DND-41 (cell line): ENCODE measurements at regions not wholly inside any gene's neighbourhood (a gene's known extent, or its start where the extent isn't known, plus 50 kb on each side); places are given as distances from the start of the nearest gene placed in this dataset.

Experiments used
- ATAC-seq: fragments of 200-7000 bp; cut with Tn5 transposase; 3 replicates; pipeline ENCODE4 v1.9.1; 2021; ENCODE audit warnings: low read depth; ENCODE audit not compliant: insufficient read depth
- DNase-seq: peaks from one replicate; pipeline ENCODE4 v3.0.0-alpha.2; 2020
- H2AFZ ChIP-seq: 2 replicates; pipeline ENCODE4 v1.6.0; 2012; ENCODE audit warnings: low read depth, low read length
- H3K27ac ChIP-seq: 2 replicates; pipeline ENCODE4 v1.5.1; 2012; ENCODE audit warnings: low read length, inconsistent platforms
- H3K27me3 ChIP-seq: fragments of 200-600 bp; sonication (generic); 2 replicates; pipeline ENCODE4 v1.6.0; 2012; ENCODE audit warnings: low read length, mild to moderate bottlenecking, inconsistent platforms; ENCODE audit not compliant: insufficient read depth, poor library complexity
- H3K36me3 ChIP-seq: 2 replicates; pipeline ENCODE4 v1.5.1; 2012; ENCODE audit warnings: low read length, inconsistent platforms; ENCODE audit not compliant: insufficient read depth
- H3K4me1 ChIP-seq: 2 replicates; pipeline ENCODE4 v1.5.1; 2012; ENCODE audit warnings: mild to moderate bottlenecking, low read length; ENCODE audit not compliant: insufficient read depth
- H3K4me2 ChIP-seq: 2 replicates; pipeline ENCODE4 v1.6.0; 2012; ENCODE audit warnings: mild to moderate bottlenecking, moderate library complexity, low read length, inconsistent platforms; ENCODE audit not compliant: insufficient read depth
- H3K4me3 ChIP-seq, 2 experiments: fragments of 200-600 bp in 1 of 2; shearing (Covaris generic) in 1 of 2; 2 replicates each; pipeline ENCODE4 v1.5.1; 2012 to 2016; ENCODE audit warnings: inconsistent platforms in 2 of 2, low read length in 2 of 2, mild to moderate bottlenecking in 2 of 2, low read depth in 1 of 2, moderate library complexity in 1 of 2
- H3K79me2 ChIP-seq: 2 replicates; pipeline ENCODE4 v1.6.0; 2012; ENCODE audit warnings: low read length, inconsistent platforms; ENCODE audit not compliant: insufficient read depth
- H3K9ac ChIP-seq: 2 replicates; pipeline ENCODE4 v1.6.0; 2012; ENCODE audit warnings: low read depth, mild to moderate bottlenecking, inconsistent platforms, low read length, moderate library complexity
- H3K9me3 ChIP-seq: 2 replicates; pipeline ENCODE4 v1.5.1; 2012; ENCODE audit warnings: low read length, moderate library complexity, mild to moderate bottlenecking, inconsistent platforms; ENCODE audit not compliant: insufficient read depth, severe bottlenecking
- H4K20me1 ChIP-seq: 2 replicates; pipeline ENCODE4 v1.6.0; 2012; ENCODE audit warnings: low read length; ENCODE audit not compliant: insufficient read depth
- EZH2 ChIP-seq: IDR thresholded peaks from 3 replicates; pipeline ENCODE4 v1.6.1; 2012; ENCODE audit warnings: borderline replicate concordance, low read depth, mild to moderate bottlenecking, moderate library complexity, low read length, inconsistent platforms; ENCODE audit not compliant: severe bottlenecking
- TF ChIP-seq, protein P1 (sequence below): IDR thresholded peaks from 2 replicates; pipeline ENCODE4 v1.5.1; 2012; ENCODE audit warnings: borderline replicate concordance, low read length, moderate library complexity, mild to moderate bottlenecking; ENCODE audit not compliant: poor library complexity, severe bottlenecking; ENCODE audit errors: extremely low read depth

DNA sequence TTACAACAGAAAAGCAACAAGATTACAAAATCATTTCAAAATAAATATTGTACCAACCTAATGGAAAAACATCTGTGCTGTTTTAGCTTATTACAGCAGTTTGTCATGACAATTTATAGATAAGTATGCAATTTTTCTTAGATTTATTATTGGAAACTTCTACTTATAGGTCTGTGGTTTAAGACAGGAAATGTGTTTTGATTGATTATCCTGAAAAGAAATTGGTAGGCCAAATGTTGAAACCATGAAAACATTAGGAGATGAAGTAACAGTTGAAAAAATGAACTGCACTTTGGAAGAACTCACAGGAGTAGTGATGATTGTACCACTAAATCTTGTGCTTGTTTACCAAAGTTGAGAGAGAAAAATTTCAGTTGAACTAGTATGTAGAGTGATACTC lies 162.2 kb upstream of the GIMD1 start:
- Histone ChIP-seq H3K27me3 (no peaks in the 10 kb centered on the region), H3K4me2 (no peak overlapping the region), H3K9ac (no peak overlapping the region), H3K27ac (no peak overlapping the region), H3K4me1 (no peaks in the 10 kb centered on the region), H3K4me3 (no peak overlapping the region), H4K20me1 (no peaks in the 10 kb centered on the region), H3K36me3 (no peaks in the 10 kb centered on the region), H3K9me3 (no peaks in the 10 kb centered on the region), H3K79me2 (no peaks in the 10 kb centered on the region), H2AFZ (no peak overlapping the region)
- no peak for ATAC-seq
- TF ChIP-seq EZH2 = no peak
- TF ChIP-seq, protein P1, sequence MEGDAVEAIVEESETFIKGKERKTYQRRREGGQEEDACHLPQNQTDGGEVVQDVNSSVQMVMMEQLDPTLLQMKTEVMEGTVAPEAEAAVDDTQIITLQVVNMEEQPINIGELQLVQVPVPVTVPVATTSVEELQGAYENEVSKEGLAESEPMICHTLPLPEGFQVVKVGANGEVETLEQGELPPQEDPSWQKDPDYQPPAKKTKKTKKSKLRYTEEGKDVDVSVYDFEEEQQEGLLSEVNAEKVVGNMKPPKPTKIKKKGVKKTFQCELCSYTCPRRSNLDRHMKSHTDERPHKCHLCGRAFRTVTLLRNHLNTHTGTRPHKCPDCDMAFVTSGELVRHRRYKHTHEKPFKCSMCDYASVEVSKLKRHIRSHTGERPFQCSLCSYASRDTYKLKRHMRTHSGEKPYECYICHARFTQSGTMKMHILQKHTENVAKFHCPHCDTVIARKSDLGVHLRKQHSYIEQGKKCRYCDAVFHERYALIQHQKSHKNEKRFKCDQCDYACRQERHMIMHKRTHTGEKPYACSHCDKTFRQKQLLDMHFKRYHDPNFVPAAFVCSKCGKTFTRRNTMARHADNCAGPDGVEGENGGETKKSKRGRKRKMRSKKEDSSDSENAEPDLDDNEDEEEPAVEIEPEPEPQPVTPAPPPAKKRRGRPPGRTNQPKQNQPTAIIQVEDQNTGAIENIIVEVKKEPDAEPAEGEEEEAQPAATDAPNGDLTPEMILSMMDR = no peak
- DNase-seq = no peak

DNA sequence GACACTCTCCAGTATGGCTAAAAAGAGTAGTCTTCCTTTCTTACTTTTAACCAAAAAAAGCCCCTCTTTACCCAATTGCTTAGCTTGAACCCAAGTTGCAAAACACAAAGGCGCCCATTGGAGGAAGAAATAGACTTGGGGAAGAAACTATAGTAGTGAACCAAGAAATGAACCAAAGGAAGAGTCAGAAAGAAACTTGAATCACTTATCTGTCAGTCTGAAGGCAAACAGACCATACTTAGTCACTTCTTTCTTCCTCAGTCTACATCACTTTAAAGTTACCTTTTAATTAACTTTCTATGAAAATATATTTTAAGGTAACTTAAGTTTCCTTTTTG lies 161.4 kb upstream of the GIMD1 start:
- H3K79me2 ChIP-seq = no peaks in the 10 kb centered on the region
- no peak overlapping the region for H3K4me3 ChIP-seq
- no peaks in the 10 kb centered on the region for H3K4me1 ChIP-seq
- H3K27ac ChIP-seq = no peak overlapping the region
- DNase-seq = no peak
- no peak overlapping the region for H3K4me2 ChIP-seq
- H2AFZ ChIP-seq = no peak overlapping the region
- no peaks in the 10 kb centered on the region for H3K9me3 ChIP-seq
- ATAC-seq = no peak
- H4K20me1 ChIP-seq = no peaks in the 10 kb centered on the region
- no peaks in the 10 kb centered on the region for H3K27me3 ChIP-seq
- no peak overlapping the region for H3K9ac ChIP-seq
- no peaks in the 10 kb centered on the region for H3K36me3 ChIP-seq
- TF ChIP-seq, protein P1 = no peak
- no peak for TF ChIP-seq EZH2

DNA sequence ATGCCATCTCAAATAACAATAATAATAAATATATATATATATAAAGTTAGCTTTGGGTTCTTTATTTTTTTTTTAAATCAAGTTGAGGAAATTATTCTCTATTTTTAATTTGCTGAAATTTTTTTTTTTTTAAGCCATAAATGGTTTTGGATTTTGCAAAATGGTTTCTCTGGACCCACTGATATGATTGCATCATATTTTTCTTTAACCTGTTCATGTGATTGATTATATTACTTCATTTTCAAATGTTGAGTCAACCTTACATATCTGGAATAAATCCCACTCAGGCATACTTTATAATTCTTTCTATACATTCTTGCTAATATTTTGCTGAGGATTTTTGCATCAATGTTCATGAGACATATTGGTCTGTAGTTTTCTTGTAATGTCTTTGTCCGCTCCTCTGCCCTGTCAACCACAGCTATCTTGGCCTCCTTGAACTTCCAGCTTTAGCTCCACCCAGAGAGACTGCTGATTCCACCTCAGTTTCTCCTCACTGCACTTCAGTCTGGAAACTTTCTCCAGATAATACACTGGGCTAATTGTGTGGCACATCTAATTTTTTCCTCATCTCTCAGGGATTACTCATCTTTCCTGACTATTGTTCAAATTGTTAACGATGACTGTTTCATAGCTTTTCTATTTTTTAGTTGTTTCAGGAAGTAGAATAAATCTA lies 160.9 kb upstream of the GIMD1 start:
- no peaks in the 10 kb centered on the region for H3K27me3 ChIP-seq
- TF ChIP-seq, protein P1 = no peak
- no peak for TF ChIP-seq EZH2
- H3K36me3 ChIP-seq = no peaks in the 10 kb centered on the region
- H3K9ac ChIP-seq = no peak overlapping the region
- H3K4me3 ChIP-seq = no peak overlapping the region
- H3K4me2 ChIP-seq = no peak overlapping the region
- ATAC-seq (no peak), DNase-seq (no peak)
- no peaks in the 10 kb centered on the region for H4K20me1 ChIP-seq
- no peak overlapping the region for H3K27ac ChIP-seq
- H3K4me1 ChIP-seq = no peaks in the 10 kb centered on the region
- H3K79me2 ChIP-seq = no peaks in the 10 kb centered on the region
- no peaks in the 10 kb centered on the region for H3K9me3 ChIP-seq
- H2AFZ ChIP-seq = no peak overlapping the region
